SU-DHL-6 (cell line): ENCODE measurements at regions not wholly inside any gene's neighbourhood (a gene's known extent, or its start where the extent isn't known, plus 50 kb on each side); places are given as distances from the start of the nearest gene placed in this dataset.

Source experiments
- CTCF ChIP-seq: fragments of 200-600 bp; sonication (generic); IDR thresholded peaks from one replicate; pipeline ENCODE4 v1.5.1; 2017; ENCODE audit warnings: antibody characterized with exemption, mild to moderate bottlenecking, low read length, moderate library complexity; ENCODE audit not compliant: insufficient read depth, poor library complexity, severe bottlenecking
- EZH2phosphoT487 ChIP-seq: fragments of 200-600 bp; sonication (generic), shearing (Covaris generic); conservative IDR thresholded peaks from 2 replicates; pipeline ENCODE4 v1.6.1; 2018; ENCODE audit warnings: mild to moderate bottlenecking, antibody characterized with exemption, low read length, moderate library complexity, mixed read lengths

GRCh38 chr15:81829918-81830317 is 215.9 kb downstream of the MEX3B start:
- TF ChIP-seq CTCF (no peak), EZH2phosphoT487 (no peak)
